ENCODE measurements at regions not wholly inside any gene's neighbourhood (a gene's known extent, or its start where the extent isn't known, plus 50 kb on each side); places are given as distances from the start of the nearest gene placed in this dataset.

- Histone ChIP-seq H3K79me2 (ENCODE audit: control insufficient read depth, insufficient read depth, low read length) (no peaks in the 10 kb centered on the region), H4K20me1 (replicated peaks; ENCODE audit: control insufficient read depth, insufficient read depth, low read length) (no peaks in the 10 kb centered on the region), H3K4me1 (replicated peaks in 1 of 2; ENCODE audit: control insufficient read depth in 2 of 2, insufficient read depth in 2 of 2, low read length in 2 of 2) (no peaks in the 10 kb centered on the region), H3K27ac (ENCODE audit: extremely low read depth, low read depth, low read length) (no peak overlapping the region), H3K9ac (ENCODE audit: insufficient read depth in 1 of 2, low read depth in 2 of 2, low read length in 2 of 2) (no peak overlapping the region), H3K9me3 (replicated peaks; ENCODE audit: control insufficient read depth, insufficient read depth, low read depth, low read length) (no peaks in the 10 kb centered on the region), H3K4me2 (ENCODE audit: insufficient read depth, low read length) (no peak overlapping the region), H3K27me3 (ENCODE audit: control insufficient read depth in 2 of 2, insufficient read depth in 2 of 2, low read length in 2 of 2) (no peaks in the 10 kb centered on the region), H3K9me1 (ENCODE audit: control insufficient read depth, insufficient read depth, low read length) (no peaks in the 10 kb centered on the region), H3K36me3 (ENCODE audit: control insufficient read depth, insufficient read depth, low read length) (no peaks in the 10 kb centered on the region), H3K4me3 (no peak overlapping the region), H2AFZ (ENCODE audit: low read depth, low read length) (no peak overlapping the region)
- DNase-seq (ENCODE audit: extremely low read depth in 1 of 4, low spot score in 3 of 4), result no peak
- ChIA-PET POLR2A (no interaction called here), CTCF (ENCODE audit: low intra/inter-chr PET ratio) (no interaction called here)
- TF ChIP-seq ZNF830 (CRISPR knock-in tag; IDR thresholded peaks at IDR 0.05), result no peak
- no peak for TF ChIP-seq SMARCB1 (IDR thresholded peaks at IDR 0.05; ENCODE audit: insufficient read length, low read depth)
- no peak for TF ChIP-seq PTBP1 (IDR thresholded peaks at IDR 0.05; ENCODE audit: low read depth, low read length)
- no peak for TF ChIP-seq RBBP5 (IDR thresholded peaks at IDR 0.05; ENCODE audit: borderline replicate concordance, insufficient read depth, low read length, poor library complexity, severe bottlenecking)
- TF ChIP-seq HLTF (IDR thresholded peaks at IDR 0.05), result no peak
- TF ChIP-seq FIP1L1 (IDR thresholded peaks at IDR 0.05; ENCODE audit: low read depth, low read length, poor library complexity, severe bottlenecking), result no peak
- TF ChIP-seq PPARD (CRISPR knock-in tag; IDR thresholded peaks at IDR 0.05), result no peak
- no peak for TF ChIP-seq ZBTB26 (CRISPR knock-in tag; IDR thresholded peaks at IDR 0.05)
- TF ChIP-seq ZNF124 (CRISPR knock-in tag; IDR thresholded peaks at IDR 0.05), result no peak
- 0% methylated on average over 4 of the region's 4 CpGs for WGBS (ENCODE audit: insufficient coverage, low coverage, missing lambda C conversion rate)
- no peak for FAIRE-seq
- no TSS peak for BruUV-seq (replicated peaks)
- intact Hi-C loops (cut with micrococcal nuclease) (no loop called here), in situ Hi-C loops (cut with MboI) (no loop called here)
- no peak for ATAC-seq
These were observed 343.7 kb upstream of the ARGLU1 start for GRCh38 chr13:106911627-106912026.

All from K562 (cell line).